GM23338 (cell line): ENCODE measurements at regions not wholly inside any gene's neighbourhood (a gene's known extent, or its start where the extent isn't known, plus 50 kb on each side); places are given as distances from the start of the nearest gene placed in this dataset.

Experiments
- ATAC-seq: fragments of 200-7000 bp; cut with Tn5 transposase; 3 replicates; pipeline ENCODE4 v1.9.1; 2020
- DNase-seq: peaks from one replicate; pipeline ENCODE4 v3.0.0-alpha.2; 2015; ENCODE audit warnings: low spot score
- H2AFZ ChIP-seq: fragments of 200-600 bp; sonication (generic); 2 replicates; pipeline ENCODE4 v1.8.0; 2016; ENCODE audit warnings: antibody characterized with exemption, mild to moderate bottlenecking, moderate library complexity
- H3F3A ChIP-seq: fragments of 200-600 bp; sonication (generic); replicated peaks from 2 replicates; pipeline ENCODE4 v1.8.0; 2017; ENCODE audit warnings: antibody characterized with exemption, mixed run types, low read depth
- H3K27ac ChIP-seq: fragments of 200-600 bp; sonication (generic); 2 replicates; pipeline ENCODE4 v1.6.1; 2016; ENCODE audit warnings: low read depth
- H3K27me3 ChIP-seq: fragments of 200-600 bp; sonication (generic); 2 replicates; pipeline ENCODE4 v1.8.0; 2016; ENCODE audit warnings: mild to moderate bottlenecking, mixed run types, moderate library complexity; ENCODE audit not compliant: insufficient read depth
- H3K36me3 ChIP-seq: fragments of 200-600 bp; sonication (generic); 2 replicates; pipeline ENCODE4 v1.8.0; 2016; ENCODE audit warnings: mild to moderate bottlenecking; ENCODE audit not compliant: insufficient read depth
- H3K4me1 ChIP-seq: fragments of 200-600 bp; sonication (generic); 2 replicates; pipeline ENCODE4 v1.8.0; 2016; ENCODE audit warnings: mild to moderate bottlenecking, moderate library complexity; ENCODE audit not compliant: insufficient read depth
- H3K4me2 ChIP-seq: fragments of 200-600 bp; sonication (generic); 2 replicates; pipeline ENCODE4 v1.7.1; 2017; ENCODE audit warnings: mixed run types
- H3K4me3 ChIP-seq: fragments of 200-600 bp; sonication (generic); 2 replicates; pipeline ENCODE4 v1.6.1; 2016; ENCODE audit warnings: mixed run types
- H3K79me2 ChIP-seq: fragments of 200-600 bp; sonication (generic); replicated peaks from 2 replicates; pipeline ENCODE4 v1.8.0; 2017; ENCODE audit warnings: mild to moderate bottlenecking; ENCODE audit not compliant: insufficient read depth
- H3K9me2 ChIP-seq: fragments of 200-600 bp; sonication (generic); 2 replicates; pipeline ENCODE4 v1.8.0; 2017; ENCODE audit not compliant: insufficient read depth
- H4K20me1 ChIP-seq: fragments of 200-600 bp; sonication (generic); replicated peaks from 2 replicates; pipeline ENCODE4 v1.8.0; 2017; ENCODE audit warnings: mild to moderate bottlenecking; ENCODE audit not compliant: insufficient read depth
- H3K27ac Mint-ChIP-seq: 2 replicates; pipeline ENCODE4 v1.8.0; 2020; ENCODE audit warnings: inconsistent platforms, mild to moderate bottlenecking, moderate library complexity, mixed read lengths
- H3K27me3 Mint-ChIP-seq: 3 replicates; pipeline ENCODE4 v1.8.0; 2022; ENCODE audit warnings: low read depth, mild to moderate bottlenecking, moderate library complexity, mixed read lengths, inconsistent platforms; ENCODE audit not compliant: insufficient read depth, poor library complexity
- H3K36me3 Mint-ChIP-seq: 3 replicates; pipeline ENCODE4 v1.8.0; 2021; ENCODE audit warnings: low read depth, mild to moderate bottlenecking, inconsistent platforms, moderate library complexity, mixed read lengths
- H3K4me1 Mint-ChIP-seq: 3 replicates; pipeline ENCODE4 v1.8.0; 2020; ENCODE audit warnings: mild to moderate bottlenecking, inconsistent platforms, mixed read lengths
- H3K4me3 Mint-ChIP-seq: 3 replicates; pipeline ENCODE4 v1.8.0; 2021; ENCODE audit warnings: moderate library complexity, mild to moderate bottlenecking, inconsistent platforms, mixed read lengths
- H3K9me3 Mint-ChIP-seq: 3 replicates; pipeline ENCODE4 v1.8.0; 2020; ENCODE audit warnings: moderate library complexity, mild to moderate bottlenecking, inconsistent platforms, mixed read lengths
- JUNB ChIP-seq: IDR thresholded peaks from one replicate; pipeline ENCODE4 v1.6.1; 2016; ENCODE audit warnings: antibody characterized with exemption; ENCODE audit not compliant: unreplicated experiment
- NANOG ChIP-seq: IDR thresholded peaks from 2 replicates; pipeline ENCODE4 v1.6.1; 2016; ENCODE audit warnings: antibody characterized with exemption, borderline replicate concordance
- POLR2AphosphoS5 ChIP-seq: IDR thresholded peaks from 2 replicates; pipeline ENCODE4 v1.6.1; 2016; ENCODE audit warnings: antibody characterized with exemption, low read depth
- TF ChIP-seq, protein P1 (sequence below), 2 experiments: fragments of 200-600 bp in 1 of 2; sonication (generic) in 1 of 2; conservative IDR thresholded peaks; 2 replicates each; pipeline versions ENCODE4 v1.5.1 to v1.6.1; 2016 to 2017; ENCODE audit warnings: antibody characterized with exemption in 2 of 2, low read depth in 2 of 2, mild to moderate bottlenecking in 2 of 2, moderate library complexity in 1 of 2
- TF ChIP-seq, protein P2 (sequence below): IDR thresholded peaks from one replicate; pipeline ENCODE4 v1.6.1; 2018; ENCODE audit warnings: antibody characterized with exemption; ENCODE audit not compliant: unreplicated experiment
- TF ChIP-seq, protein P3 (sequence below): IDR thresholded peaks from 2 replicates; pipeline ENCODE4 v1.6.1; 2016; ENCODE audit warnings: antibody characterized with exemption

DNA sequence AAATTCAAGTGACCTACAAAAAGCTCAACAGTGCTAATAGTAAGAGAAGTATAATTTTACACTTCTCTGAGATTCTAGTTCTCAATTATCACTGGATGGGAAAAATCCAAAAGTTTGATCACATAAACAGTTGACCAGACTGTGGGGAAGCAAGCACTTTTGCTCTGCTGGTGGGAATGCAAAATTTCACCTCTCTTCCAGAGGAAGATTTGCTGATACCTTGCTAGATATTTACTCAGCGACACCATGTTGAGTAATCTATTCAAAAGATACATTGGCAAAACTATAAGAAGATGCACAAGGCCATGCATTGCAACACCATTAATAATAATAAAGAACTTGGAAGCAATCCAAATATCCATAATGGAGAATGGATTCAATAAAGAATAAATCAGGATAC, 204.4 kb downstream of the MREG start:
- H3K4me3 ChIP-seq: no peak overlapping the region
- no peak overlapping the region for H3K4me3 Mint-ChIP-seq
- no peaks in the 10 kb centered on the region for H3K9me3 Mint-ChIP-seq
- H3K27ac Mint-ChIP-seq: no peak overlapping the region; the same call in 1 of the 2 replicates
- H3K36me3 Mint-ChIP-seq: no peaks in the 10 kb centered on the region
- DNase-seq: peak; percentile 19
- no peaks in the 10 kb centered on the region for H3K9me2 ChIP-seq
- H3F3A ChIP-seq: no peaks in the 10 kb centered on the region
- peak; percentile 63 for ATAC-seq
- H3K4me1 Mint-ChIP-seq: peaks cover 18% of the 10 kb centered on the region
- TF ChIP-seq, protein P1, sequence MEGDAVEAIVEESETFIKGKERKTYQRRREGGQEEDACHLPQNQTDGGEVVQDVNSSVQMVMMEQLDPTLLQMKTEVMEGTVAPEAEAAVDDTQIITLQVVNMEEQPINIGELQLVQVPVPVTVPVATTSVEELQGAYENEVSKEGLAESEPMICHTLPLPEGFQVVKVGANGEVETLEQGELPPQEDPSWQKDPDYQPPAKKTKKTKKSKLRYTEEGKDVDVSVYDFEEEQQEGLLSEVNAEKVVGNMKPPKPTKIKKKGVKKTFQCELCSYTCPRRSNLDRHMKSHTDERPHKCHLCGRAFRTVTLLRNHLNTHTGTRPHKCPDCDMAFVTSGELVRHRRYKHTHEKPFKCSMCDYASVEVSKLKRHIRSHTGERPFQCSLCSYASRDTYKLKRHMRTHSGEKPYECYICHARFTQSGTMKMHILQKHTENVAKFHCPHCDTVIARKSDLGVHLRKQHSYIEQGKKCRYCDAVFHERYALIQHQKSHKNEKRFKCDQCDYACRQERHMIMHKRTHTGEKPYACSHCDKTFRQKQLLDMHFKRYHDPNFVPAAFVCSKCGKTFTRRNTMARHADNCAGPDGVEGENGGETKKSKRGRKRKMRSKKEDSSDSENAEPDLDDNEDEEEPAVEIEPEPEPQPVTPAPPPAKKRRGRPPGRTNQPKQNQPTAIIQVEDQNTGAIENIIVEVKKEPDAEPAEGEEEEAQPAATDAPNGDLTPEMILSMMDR (conservative IDR thresholded peaks at IDR 0.05; ENCODE audit: low read depth in 2 of 2): peak; percentile 15 to 44; a peak in 2 of 4 replicates
- TF ChIP-seq, protein P2, sequence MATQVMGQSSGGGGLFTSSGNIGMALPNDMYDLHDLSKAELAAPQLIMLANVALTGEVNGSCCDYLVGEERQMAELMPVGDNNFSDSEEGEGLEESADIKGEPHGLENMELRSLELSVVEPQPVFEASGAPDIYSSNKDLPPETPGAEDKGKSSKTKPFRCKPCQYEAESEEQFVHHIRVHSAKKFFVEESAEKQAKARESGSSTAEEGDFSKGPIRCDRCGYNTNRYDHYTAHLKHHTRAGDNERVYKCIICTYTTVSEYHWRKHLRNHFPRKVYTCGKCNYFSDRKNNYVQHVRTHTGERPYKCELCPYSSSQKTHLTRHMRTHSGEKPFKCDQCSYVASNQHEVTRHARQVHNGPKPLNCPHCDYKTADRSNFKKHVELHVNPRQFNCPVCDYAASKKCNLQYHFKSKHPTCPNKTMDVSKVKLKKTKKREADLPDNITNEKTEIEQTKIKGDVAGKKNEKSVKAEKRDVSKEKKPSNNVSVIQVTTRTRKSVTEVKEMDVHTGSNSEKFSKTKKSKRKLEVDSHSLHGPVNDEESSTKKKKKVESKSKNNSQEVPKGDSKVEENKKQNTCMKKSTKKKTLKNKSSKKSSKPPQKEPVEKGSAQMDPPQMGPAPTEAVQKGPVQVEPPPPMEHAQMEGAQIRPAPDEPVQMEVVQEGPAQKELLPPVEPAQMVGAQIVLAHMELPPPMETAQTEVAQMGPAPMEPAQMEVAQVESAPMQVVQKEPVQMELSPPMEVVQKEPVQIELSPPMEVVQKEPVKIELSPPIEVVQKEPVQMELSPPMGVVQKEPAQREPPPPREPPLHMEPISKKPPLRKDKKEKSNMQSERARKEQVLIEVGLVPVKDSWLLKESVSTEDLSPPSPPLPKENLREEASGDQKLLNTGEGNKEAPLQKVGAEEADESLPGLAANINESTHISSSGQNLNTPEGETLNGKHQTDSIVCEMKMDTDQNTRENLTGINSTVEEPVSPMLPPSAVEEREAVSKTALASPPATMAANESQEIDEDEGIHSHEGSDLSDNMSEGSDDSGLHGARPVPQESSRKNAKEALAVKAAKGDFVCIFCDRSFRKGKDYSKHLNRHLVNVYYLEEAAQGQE: no peak
- H3K36me3 ChIP-seq: no peaks in the 10 kb centered on the region
- no peaks in the 10 kb centered on the region for H3K27me3 ChIP-seq
- H2AFZ ChIP-seq: no peak overlapping the region
- H3K4me2 ChIP-seq: peak overlapping the region; percentile 25
- no peaks in the 10 kb centered on the region for H3K79me2 ChIP-seq
- H4K20me1 ChIP-seq: no peaks in the 10 kb centered on the region
- no peak overlapping the region for H3K27ac ChIP-seq
- peaks cover 9% of the 10 kb centered on the region; the same call in 1 of the 2 replicates for H3K4me1 ChIP-seq
- no peaks in the 10 kb centered on the region for H3K27me3 Mint-ChIP-seq

DNA sequence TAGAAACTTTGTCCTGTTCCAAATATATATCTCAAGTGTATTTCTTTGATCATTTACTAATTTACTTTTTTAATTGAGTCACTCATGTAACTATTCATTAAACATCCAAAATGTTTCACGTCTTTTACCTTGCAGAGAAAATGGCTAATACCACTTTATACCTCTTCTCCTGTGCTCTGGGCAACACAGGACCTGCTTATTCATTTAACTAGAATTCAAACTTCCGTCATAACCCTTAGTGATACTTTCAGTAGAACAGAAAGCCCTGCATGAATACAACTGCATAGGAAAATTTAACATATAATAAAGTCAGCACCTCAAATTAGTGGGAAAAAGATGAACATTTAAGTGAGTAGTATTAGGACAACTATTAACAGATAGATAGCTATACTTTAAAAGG, 205.2 kb downstream of the MREG start:
- no peaks in the 10 kb centered on the region for H3K36me3 ChIP-seq
- no peak overlapping the region for H3K4me3 Mint-ChIP-seq
- no peaks in the 10 kb centered on the region for H3K79me2 ChIP-seq
- H4K20me1 ChIP-seq: no peaks in the 10 kb centered on the region
- DNase-seq (no peak), ATAC-seq (no peak)
- no peaks in the 10 kb centered on the region for H3K9me2 ChIP-seq
- no peaks in the 10 kb centered on the region for H3K9me3 Mint-ChIP-seq
- no peak for TF ChIP-seq POLR2AphosphoS5
- peaks cover 9% of the 10 kb centered on the region; the same call in 1 of the 2 replicates for H3K4me1 ChIP-seq
- no peaks in the 10 kb centered on the region for H3K27me3 ChIP-seq
- H3K36me3 Mint-ChIP-seq: no peaks in the 10 kb centered on the region
- no peak overlapping the region for H3K4me3 ChIP-seq
- peak overlapping the region; percentile 25 for H3K4me2 ChIP-seq
- H3K27ac ChIP-seq: no peak overlapping the region
- H3K27ac Mint-ChIP-seq: peak overlapping the region; percentile 16; the same call in 1 of the 2 replicates
- no peaks in the 10 kb centered on the region for H3F3A ChIP-seq
- H3K27me3 Mint-ChIP-seq: no peaks in the 10 kb centered on the region
- no peak overlapping the region for H2AFZ ChIP-seq
- H3K4me1 Mint-ChIP-seq: peaks cover 18% of the 10 kb centered on the region

DNA sequence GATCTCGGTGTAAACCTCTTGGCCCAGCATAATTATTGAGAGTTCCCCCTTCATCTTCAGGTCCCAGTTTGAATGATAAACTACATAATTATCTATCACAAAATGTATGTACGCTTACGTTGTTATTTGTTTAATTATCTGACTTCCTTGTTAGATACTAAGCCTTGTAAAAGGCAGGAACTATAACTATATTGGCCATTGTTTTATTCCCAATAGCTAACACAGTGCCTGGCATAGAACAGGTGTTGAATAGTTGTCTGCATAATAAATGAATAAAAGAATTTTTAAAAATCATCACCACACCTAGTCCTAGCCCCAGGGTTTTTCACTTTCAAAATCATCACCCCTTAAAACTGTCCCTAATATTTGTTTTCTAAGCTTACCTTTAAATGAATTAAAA, 207.9 kb downstream of the MREG start:
- Histone ChIP-seq H4K20me1 (no peaks in the 10 kb centered on the region), H3K36me3 (no peaks in the 10 kb centered on the region)
- no peak for TF ChIP-seq NANOG
- TF ChIP-seq JUNB: no peak
- TF ChIP-seq, protein P3, sequence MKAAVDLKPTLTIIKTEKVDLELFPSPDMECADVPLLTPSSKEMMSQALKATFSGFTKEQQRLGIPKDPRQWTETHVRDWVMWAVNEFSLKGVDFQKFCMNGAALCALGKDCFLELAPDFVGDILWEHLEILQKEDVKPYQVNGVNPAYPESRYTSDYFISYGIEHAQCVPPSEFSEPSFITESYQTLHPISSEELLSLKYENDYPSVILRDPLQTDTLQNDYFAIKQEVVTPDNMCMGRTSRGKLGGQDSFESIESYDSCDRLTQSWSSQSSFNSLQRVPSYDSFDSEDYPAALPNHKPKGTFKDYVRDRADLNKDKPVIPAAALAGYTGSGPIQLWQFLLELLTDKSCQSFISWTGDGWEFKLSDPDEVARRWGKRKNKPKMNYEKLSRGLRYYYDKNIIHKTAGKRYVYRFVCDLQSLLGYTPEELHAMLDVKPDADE: no peak

More for the DNA sequence above, 207.9 kb downstream of the MREG start:
- ATAC-seq (no peak), DNase-seq (no peak)
- Mint-ChIP-seq H3K9me3 (no peaks in the 10 kb centered on the region; the same call in 2 of the 3 replicates), H3K36me3 (no peaks in the 10 kb centered on the region), H3K27me3 (no peaks in the 10 kb centered on the region), H3K4me3 (no peak overlapping the region), H3K27ac (no peak overlapping the region), H3K4me1 (peaks cover 18% of the 10 kb centered on the region)
- Histone ChIP-seq H3K79me2 (no peaks in the 10 kb centered on the region), H3K4me2 (no peak overlapping the region), H2AFZ (no peak overlapping the region), H3K4me1 (peaks cover 9% of the 10 kb centered on the region; the same call in 1 of the 2 replicates), H3K4me3 (no peak overlapping the region), H3F3A (no peaks in the 10 kb centered on the region), H3K27me3 (no peaks in the 10 kb centered on the region), H3K27ac (no peak overlapping the region), H3K9me2 (no peaks in the 10 kb centered on the region)
